ENCODE measurements at regions not wholly inside any gene's neighbourhood (a gene's known extent, or its start where the extent isn't known, plus 50 kb on each side); places are given as distances from the start of the nearest gene placed in this dataset.

DNA sequence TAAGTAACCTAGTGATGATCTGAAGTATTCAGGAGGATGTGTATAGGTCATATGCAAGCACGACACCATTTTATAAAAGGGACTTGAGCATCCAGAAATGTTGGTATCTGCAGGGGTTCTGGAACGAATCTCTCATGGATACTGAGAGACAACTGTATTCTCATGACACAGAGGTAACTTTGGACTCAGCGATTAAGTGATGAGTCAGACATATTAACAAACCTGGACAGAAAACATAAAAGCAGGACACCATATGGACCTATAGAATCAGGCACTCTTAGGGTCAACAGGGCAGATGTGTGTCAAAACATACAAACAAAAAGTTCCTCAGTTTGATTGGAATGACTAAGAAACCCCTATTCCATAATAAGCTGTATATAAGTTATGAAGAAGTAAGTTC is 248.1 kb downstream of the ANKRD7 start:
- TF ChIP-seq, protein P1, sequence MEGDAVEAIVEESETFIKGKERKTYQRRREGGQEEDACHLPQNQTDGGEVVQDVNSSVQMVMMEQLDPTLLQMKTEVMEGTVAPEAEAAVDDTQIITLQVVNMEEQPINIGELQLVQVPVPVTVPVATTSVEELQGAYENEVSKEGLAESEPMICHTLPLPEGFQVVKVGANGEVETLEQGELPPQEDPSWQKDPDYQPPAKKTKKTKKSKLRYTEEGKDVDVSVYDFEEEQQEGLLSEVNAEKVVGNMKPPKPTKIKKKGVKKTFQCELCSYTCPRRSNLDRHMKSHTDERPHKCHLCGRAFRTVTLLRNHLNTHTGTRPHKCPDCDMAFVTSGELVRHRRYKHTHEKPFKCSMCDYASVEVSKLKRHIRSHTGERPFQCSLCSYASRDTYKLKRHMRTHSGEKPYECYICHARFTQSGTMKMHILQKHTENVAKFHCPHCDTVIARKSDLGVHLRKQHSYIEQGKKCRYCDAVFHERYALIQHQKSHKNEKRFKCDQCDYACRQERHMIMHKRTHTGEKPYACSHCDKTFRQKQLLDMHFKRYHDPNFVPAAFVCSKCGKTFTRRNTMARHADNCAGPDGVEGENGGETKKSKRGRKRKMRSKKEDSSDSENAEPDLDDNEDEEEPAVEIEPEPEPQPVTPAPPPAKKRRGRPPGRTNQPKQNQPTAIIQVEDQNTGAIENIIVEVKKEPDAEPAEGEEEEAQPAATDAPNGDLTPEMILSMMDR (IDR thresholded peaks at IDR 0.05): no peak
- TF ChIP-seq POLR2AphosphoS5 (IDR thresholded peaks at IDR 0.05) (no peak), POLR2A (IDR thresholded peaks at IDR 0.05) (no peak)
